Activated CD4-positive, alpha-beta T cell treated with anti-CD3 and anti-CD28 coated beads for 36 hours (primary cell): ENCODE measurements at regions not wholly inside any gene's neighbourhood (a gene's known extent, or its start where the extent isn't known, plus 50 kb on each side); places are given as distances from the start of the nearest gene placed in this dataset.

Source experiments
- ATAC-seq: fragments of 200-7000 bp; cut with Tn5 transposase; one replicate; pipeline ENCODE4 v1.10.0; 2021; ENCODE audit warnings: mild to moderate bottlenecking, moderate library complexity
- CTCF ChIA-PET: fragments of 350-600 bp; sonication (Branson Sonifier 250); formaldehyde crosslinking; loops from one replicate; lab custom pipeline; 2021; ENCODE audit warnings: antibody characterized with exemption; lab: Charles Lee
- POLR2A ChIA-PET: fragments of 350-600 bp; sonication (Branson Sonifier 250); formaldehyde crosslinking; loops from one replicate; lab custom pipeline; 2021; ENCODE audit warnings: antibody characterized with exemption, inconsistent platforms; lab: Charles Lee
- DNase-seq: peaks from one replicate; pipeline ENCODE4 v3.0.0-alpha.2; 2020
- H3K27ac Mint-ChIP-seq: one replicate; pipeline ENCODE4 v1.8.0; 2021; ENCODE audit warnings: mixed read lengths
- H3K27me3 Mint-ChIP-seq: one replicate; pipeline ENCODE4 v1.8.0; 2021; ENCODE audit warnings: mixed read lengths
- H3K36me3 Mint-ChIP-seq: one replicate; pipeline ENCODE4 v1.8.0; 2021; ENCODE audit warnings: low read depth, mixed read lengths
- H3K4me1 Mint-ChIP-seq: one replicate; pipeline ENCODE4 v1.8.0; 2021; ENCODE audit warnings: mixed read lengths
- H3K4me3 Mint-ChIP-seq: one replicate; pipeline ENCODE4 v1.8.0; 2021; ENCODE audit warnings: mild to moderate bottlenecking, moderate library complexity, mixed read lengths
- H3K9me3 Mint-ChIP-seq: one replicate; pipeline ENCODE4 v1.8.0; 2021; ENCODE audit warnings: low read depth, mixed read lengths
- intact Hi-C, 2 experiments: fragments of 100-400 bp; cut with DNase I in 1 of 2; cut with micrococcal nuclease in 1 of 2; formaldehyde crosslinking; loops; one replicate each; pipeline versions ENCODE4 v1.14.2 to v1.15.1; 2022 to 2024; cut with DNase I, micrococcal nuclease

GRCh38 chr14:71607056-71607455 lies 325.2 kb upstream of the RGS6 start:
- H3K27ac Mint-ChIP-seq = no peak overlapping the region
- DNase-seq (no peak), ATAC-seq (no peak)
- H3K27me3 Mint-ChIP-seq = no peaks in the 10 kb centered on the region
- intact Hi-C loops = no loop called here
- POLR2A ChIA-PET = no interaction called here
- peaks cover 28% of the 10 kb centered on the region for H3K4me1 Mint-ChIP-seq
- CTCF ChIA-PET = no interaction called here
- H3K9me3 Mint-ChIP-seq = peaks cover 7% of the 10 kb centered on the region
- peaks cover 12% of the 10 kb centered on the region for H3K36me3 Mint-ChIP-seq
- H3K4me3 Mint-ChIP-seq = no peak overlapping the region

GRCh38 chr14:71610149-71610548 lies 322.1 kb upstream of the RGS6 start:
- POLR2A ChIA-PET = no interaction called here
- Mint-ChIP-seq H3K27me3 (no peaks in the 10 kb centered on the region), H3K36me3 (peaks cover 6% of the 10 kb centered on the region), H3K9me3 (peaks cover 4% of the 10 kb centered on the region), H3K4me3 (no peak overlapping the region), H3K4me1 (peaks cover 30% of the 10 kb centered on the region), H3K27ac (no peak overlapping the region)
- intact Hi-C loops = no loop called here
- no peak for DNase-seq
- CTCF ChIA-PET = interaction anchor here (1.1 kb wide), 1 partner anchor 16 kb away, joined by 3 read pairs; no protein-coding TSS in a partner anchor
- no peak for ATAC-seq

GRCh38 chr14:71610797-71611196 lies 321.4 kb upstream of the RGS6 start:
- POLR2A ChIA-PET = no interaction called here
- H3K27ac Mint-ChIP-seq = no peak overlapping the region
- intact Hi-C loops = no loop called here
- DNase-seq (no peak), ATAC-seq (no peak)
- H3K4me3 Mint-ChIP-seq = no peak overlapping the region
- CTCF ChIA-PET = no interaction called here
- no peaks in the 10 kb centered on the region for H3K27me3 Mint-ChIP-seq
- H3K4me1 Mint-ChIP-seq = peaks cover 26% of the 10 kb centered on the region
- H3K36me3 Mint-ChIP-seq = peaks cover 3% of the 10 kb centered on the region
- no peaks in the 10 kb centered on the region for H3K9me3 Mint-ChIP-seq

- Mint-ChIP-seq H3K4me3 (no peak overlapping the region), H3K27ac (no peak overlapping the region), H3K36me3 (peaks cover 3% of the 10 kb centered on the region), H3K9me3 (no peaks in the 10 kb centered on the region), H3K4me1 (peaks cover 7% of the 10 kb centered on the region), H3K27me3 (no peaks in the 10 kb centered on the region)
- ATAC-seq (no peak), DNase-seq (no peak)
- intact Hi-C loops = no loop called here
- ChIA-PET POLR2A (interaction anchor here (0.7 kb wide), 1 partner anchor 18 kb away, joined by 5 read pairs; no protein-coding TSS in a partner anchor), CTCF (no interaction called here)
Observed at GRCh38 chr14:71613168-71613567, 319.1 kb upstream of the RGS6 start.

- H3K36me3 Mint-ChIP-seq = peaks cover 14% of the 10 kb centered on the region
Observed at GRCh38 chr14:71616013-71616412, 316.2 kb upstream of the RGS6 start.

GRCh38 chr14:71618047-71618446 lies 314.2 kb upstream of the RGS6 start:
- Mint-ChIP-seq H3K36me3 (peaks cover 17% of the 10 kb centered on the region), H3K4me1 (peaks cover 11% of the 10 kb centered on the region), H3K27ac (no peak overlapping the region), H3K4me3 (no peak overlapping the region), H3K27me3 (no peaks in the 10 kb centered on the region), H3K9me3 (no peaks in the 10 kb centered on the region)
- ATAC-seq (no peak), DNase-seq (no peak)
- ChIA-PET POLR2A (no interaction called here), CTCF (no interaction called here)
- intact Hi-C loops = no loop called here

More at GRCh38 chr14:71616013-71616412, 316.2 kb upstream of the RGS6 start:
- H3K4me3 Mint-ChIP-seq = no peak overlapping the region
- ChIA-PET POLR2A (no interaction called here), CTCF (no interaction called here)
- ATAC-seq (no peak), DNase-seq (no peak)
- H3K9me3 Mint-ChIP-seq = no peaks in the 10 kb centered on the region
- peaks cover 11% of the 10 kb centered on the region for H3K4me1 Mint-ChIP-seq
- no peaks in the 10 kb centered on the region for H3K27me3 Mint-ChIP-seq
- intact Hi-C loops = no loop called here
- H3K27ac Mint-ChIP-seq = no peak overlapping the region

- DNase-seq (no peak), ATAC-seq (no peak)
- ChIA-PET CTCF (no interaction called here), POLR2A (no interaction called here)
- Mint-ChIP-seq H3K27me3 (no peaks in the 10 kb centered on the region), H3K27ac (no peak overlapping the region), H3K4me1 (peaks cover 11% of the 10 kb centered on the region), H3K4me3 (no peak overlapping the region), H3K36me3 (peaks cover 18% of the 10 kb centered on the region), H3K9me3 (no peaks in the 10 kb centered on the region)
- intact Hi-C loops = no loop called here
Observed at GRCh38 chr14:71618716-71619115, 313.5 kb upstream of the RGS6 start.

GRCh38 chr14:71619472-71619871 lies 312.8 kb upstream of the RGS6 start:
- no peak for DNase-seq
- Mint-ChIP-seq H3K27me3 (no peaks in the 10 kb centered on the region), H3K9me3 (no peaks in the 10 kb centered on the region), H3K36me3 (peaks cover 25% of the 10 kb centered on the region), H3K4me3 (no peak overlapping the region), H3K4me1 (peaks cover 11% of the 10 kb centered on the region), H3K27ac (no peak overlapping the region)
- intact Hi-C loops = no loop called here
- ChIA-PET POLR2A (no interaction called here), CTCF (no interaction called here)
- no peak for ATAC-seq

- Mint-ChIP-seq H3K36me3 (peaks cover 30% of the 10 kb centered on the region), H3K4me1 (peaks cover 6% of the 10 kb centered on the region), H3K4me3 (no peak overlapping the region), H3K9me3 (no peaks in the 10 kb centered on the region), H3K27me3 (no peaks in the 10 kb centered on the region), H3K27ac (no peak overlapping the region)
- DNase-seq = no peak
- intact Hi-C loops = no loop called here
- no peak for ATAC-seq
- ChIA-PET CTCF (no interaction called here), POLR2A (no interaction called here)
Observed at GRCh38 chr14:71620401-71620800, 311.8 kb upstream of the RGS6 start.

- DNase-seq = no peak
- Mint-ChIP-seq H3K9me3 (no peaks in the 10 kb centered on the region), H3K27me3 (no peaks in the 10 kb centered on the region), H3K27ac (peak overlapping the region; percentile 14), H3K4me1 (peaks cover 5% of the 10 kb centered on the region), H3K36me3 (peaks cover 31% of the 10 kb centered on the region), H3K4me3 (no peak overlapping the region)
- no peak for ATAC-seq
- intact Hi-C loops = no loop called here
- CTCF ChIA-PET = no interaction called here
- POLR2A ChIA-PET = no interaction called here
Observed at GRCh38 chr14:71621276-71621675, 311.0 kb upstream of the RGS6 start.

- ATAC-seq (no peak), DNase-seq (no peak)
- H3K27me3 Mint-ChIP-seq = no peaks in the 10 kb centered on the region
- peaks cover 3% of the 10 kb centered on the region for H3K4me1 Mint-ChIP-seq
- H3K4me3 Mint-ChIP-seq = no peak overlapping the region
- intact Hi-C loops = no loop called here
- H3K9me3 Mint-ChIP-seq = no peaks in the 10 kb centered on the region
- ChIA-PET CTCF (no interaction called here), POLR2A (no interaction called here)
- peaks cover 31% of the 10 kb centered on the region for H3K36me3 Mint-ChIP-seq
- H3K27ac Mint-ChIP-seq = no peak overlapping the region
Observed at GRCh38 chr14:71621980-71622605, 310.1 kb upstream of the RGS6 start.

GRCh38 chr14:71623939-71624338 lies 308.3 kb upstream of the RGS6 start:
- CTCF ChIA-PET = no interaction called here
- no peaks in the 10 kb centered on the region for H3K27me3 Mint-ChIP-seq
- ATAC-seq = no peak

More at GRCh38 chr14:71623939-71624338, 308.3 kb upstream of the RGS6 start:
- no peak overlapping the region for H3K4me3 Mint-ChIP-seq
- peaks cover 30% of the 10 kb centered on the region for H3K36me3 Mint-ChIP-seq
- H3K27ac Mint-ChIP-seq = no peak overlapping the region
- peaks cover 3% of the 10 kb centered on the region for H3K4me1 Mint-ChIP-seq
- intact Hi-C loops = no loop called here
- no peak for DNase-seq
- POLR2A ChIA-PET = no interaction called here
- no peaks in the 10 kb centered on the region for H3K9me3 Mint-ChIP-seq
